ENCODE measurements at regions not wholly inside any gene's neighbourhood (a gene's known extent, or its start where the extent isn't known, plus 50 kb on each side); places are given as distances from the start of the nearest gene placed in this dataset.

- DNase-seq (ENCODE audit: low read depth): no peak
Measured at GRCh38 chr4:187558391-187558790, 437.2 kb upstream of the ZFP42 start.

GRCh38 chr4:187562345-187562744 is 433.2 kb upstream of the ZFP42 start:
- no peak for DNase-seq (ENCODE audit: low read depth)

- DNase-seq (ENCODE audit: low read depth): no peak
Measured at GRCh38 chr4:187565416-187565815, 430.2 kb upstream of the ZFP42 start.

GRCh38 chr4:187569871-187570270 is 425.7 kb upstream of the ZFP42 start:
- DNase-seq (ENCODE audit: low read depth): no peak

GRCh38 chr4:187575706-187576105 is 419.9 kb upstream of the ZFP42 start:
- DNase-seq (ENCODE audit: low read depth): no peak

- DNase-seq (ENCODE audit: low read depth): no peak
Measured at GRCh38 chr4:187576751-187577150, 418.8 kb upstream of the ZFP42 start.

- DNase-seq (ENCODE audit: low read depth): no peak
Measured at GRCh38 chr4:187577941-187578480, 417.6 kb upstream of the ZFP42 start.

GRCh38 chr4:187586892-187587291 is 408.7 kb upstream of the ZFP42 start:
- no peak for DNase-seq (ENCODE audit: low read depth)

- DNase-seq (ENCODE audit: low read depth): no peak
Measured at GRCh38 chr4:187598196-187598595, 397.4 kb upstream of the ZFP42 start.

GRCh38 chr4:187602339-187603092 is 393.1 kb upstream of the ZFP42 start:
- peak; percentile 76 for DNase-seq (ENCODE audit: low read depth)

GRCh38 chr4:187603093-187604025 is 392.2 kb upstream of the ZFP42 start:
- DNase-seq (ENCODE audit: low read depth): peak; percentile 10

GRCh38 chr4:187604984-187605383 is 390.6 kb upstream of the ZFP42 start:
- DNase-seq (ENCODE audit: low read depth): no peak

- DNase-seq (ENCODE audit: low read depth): peak; percentile 34
Measured at GRCh38 chr4:187606581-187606980, 389.0 kb upstream of the ZFP42 start.

- peak; percentile 47 for DNase-seq (ENCODE audit: low read depth)
Measured at GRCh38 chr4:187608001-187608421, 387.6 kb upstream of the ZFP42 start.

- DNase-seq (ENCODE audit: low read depth): no peak
Measured at GRCh38 chr4:187612301-187612700, 383.3 kb upstream of the ZFP42 start.

GRCh38 chr4:187613089-187613839 is 382.3 kb upstream of the ZFP42 start:
- DNase-seq (ENCODE audit: low read depth): no peak

GRCh38 chr4:187615972-187616371 is 379.6 kb upstream of the ZFP42 start:
- DNase-seq (ENCODE audit: low read depth): no peak

GRCh38 chr4:187617113-187617512 is 378.5 kb upstream of the ZFP42 start:
- no peak for DNase-seq (ENCODE audit: low read depth)

GRCh38 chr4:187618701-187619281 is 376.8 kb upstream of the ZFP42 start:
- DNase-seq (ENCODE audit: low read depth): peak; percentile 23

- no peak for DNase-seq (ENCODE audit: low read depth)
Measured at GRCh38 chr4:187619319-187619718, 376.3 kb upstream of the ZFP42 start.

Measured in HT1080 (cell line).